DOHH2 (cell line): ENCODE measurements at regions not wholly inside any gene's neighbourhood (a gene's known extent, or its start where the extent isn't known, plus 50 kb on each side); places are given as distances from the start of the nearest gene placed in this dataset.

Experiments
- H3F3A ChIP-seq: fragments of 200-600 bp; sonication (generic), shearing (Covaris generic); 2 replicates; pipeline ENCODE4 v1.6.0; 2016; ENCODE audit warnings: antibody characterized with exemption, mild to moderate bottlenecking; ENCODE audit not compliant: control insufficient read depth, insufficient read depth
- H3K27ac ChIP-seq: fragments of 200-600 bp; sonication (generic); 2 replicates; pipeline ENCODE4 v1.5.1; 2014; ENCODE audit warnings: low read depth, mild to moderate bottlenecking, low read length, moderate library complexity
- H3K27me3 ChIP-seq: fragments of 200-600 bp; sonication (generic); 2 replicates; pipeline ENCODE4 v1.6.1; 2014; ENCODE audit warnings: mild to moderate bottlenecking, low read length, mixed read lengths; ENCODE audit not compliant: control insufficient read depth
- H3K36me3 ChIP-seq: fragments of 200-600 bp; sonication (generic); 2 replicates; pipeline ENCODE4 v1.6.1; 2014; ENCODE audit warnings: mild to moderate bottlenecking, low read length, moderate library complexity, mixed read lengths; ENCODE audit not compliant: control insufficient read depth
- H3K4me1 ChIP-seq: fragments of 200-600 bp; sonication (generic); 2 replicates; pipeline ENCODE4 v1.6.1; 2014; ENCODE audit warnings: mild to moderate bottlenecking, low read length, mixed read lengths; ENCODE audit not compliant: control insufficient read depth
- H3K4me2 ChIP-seq: fragments of 200-600 bp; sonication (generic); 2 replicates; pipeline ENCODE4 v1.6.0; 2014; ENCODE audit warnings: mild to moderate bottlenecking, low read length, moderate library complexity
- H3K4me3 ChIP-seq: fragments of 200-600 bp; sonication (generic); 2 replicates; pipeline ENCODE4 v1.5.1; 2014; ENCODE audit warnings: mild to moderate bottlenecking, low read length, mixed read lengths
- H3K79me2 ChIP-seq: fragments of 200-600 bp; sonication (generic); 2 replicates; pipeline ENCODE4 v1.6.1; 2014; ENCODE audit warnings: mild to moderate bottlenecking, low read length, mixed read lengths; ENCODE audit not compliant: control insufficient read depth
- H3K9me2 ChIP-seq: fragments of 200-600 bp; sonication (generic); replicated peaks from 2 replicates; pipeline ENCODE4 v1.6.1; 2014; ENCODE audit warnings: mild to moderate bottlenecking, low read length, mixed read lengths; ENCODE audit not compliant: control insufficient read depth
- H3K9me3 ChIP-seq: fragments of 200-600 bp; sonication (generic); 2 replicates; pipeline ENCODE4 v1.6.1; 2014; ENCODE audit warnings: antibody characterized with exemption, low read length, mixed read lengths; ENCODE audit not compliant: control insufficient read depth, insufficient read depth
- H4K20me1 ChIP-seq: fragments of 200-600 bp; sonication (generic); 2 replicates; pipeline ENCODE4 v1.6.0; 2014; ENCODE audit warnings: low read depth, mild to moderate bottlenecking, antibody characterized with exemption, low read length, moderate library complexity; ENCODE audit not compliant: control insufficient read depth, insufficient read depth
- CTCF ChIP-seq: fragments of 200-600 bp; sonication (generic); IDR thresholded peaks from one replicate; pipeline ENCODE4 v1.5.1; 2014; ENCODE audit warnings: antibody characterized with exemption, mild to moderate bottlenecking, low read depth, low read length; ENCODE audit not compliant: poor library complexity, severe bottlenecking
- EZH2phosphoT487 ChIP-seq: fragments of 200-600 bp; sonication (generic); IDR thresholded peaks from 2 replicates; pipeline ENCODE4 v1.6.1; 2017; ENCODE audit warnings: borderline replicate concordance, mild to moderate bottlenecking, antibody characterized with exemption, low read length, moderate library complexity, mixed read lengths

GRCh38 chr2:147137711-147138110, 707.1 kb upstream of the ACVR2A start:
- no peaks in the 10 kb centered on the region for H3K4me1 ChIP-seq
- H3K4me2 ChIP-seq, result no peak overlapping the region
- no peaks in the 10 kb centered on the region for H3K79me2 ChIP-seq
- H3K36me3 ChIP-seq, result no peaks in the 10 kb centered on the region
- H3K9me3 ChIP-seq, result no peaks in the 10 kb centered on the region
- no peaks in the 10 kb centered on the region for H3K9me2 ChIP-seq
- no peaks in the 10 kb centered on the region for H3K27me3 ChIP-seq
- H3K4me3 ChIP-seq, result no peak overlapping the region
- no peaks in the 10 kb centered on the region for H3F3A ChIP-seq
- no peak overlapping the region for H3K27ac ChIP-seq
- no peak for TF ChIP-seq CTCF
- no peaks in the 10 kb centered on the region for H4K20me1 ChIP-seq

GRCh38 chr2:147135376-147135775, 709.5 kb upstream of the ACVR2A start:
- no peaks in the 10 kb centered on the region for H3K4me1 ChIP-seq
- no peaks in the 10 kb centered on the region for H3F3A ChIP-seq
- no peak overlapping the region for H3K27ac ChIP-seq
- no peaks in the 10 kb centered on the region for H3K9me2 ChIP-seq
- no peaks in the 10 kb centered on the region for H4K20me1 ChIP-seq
- no peak overlapping the region for H3K4me2 ChIP-seq
- TF ChIP-seq CTCF (no peak), EZH2phosphoT487 (no peak)
- no peaks in the 10 kb centered on the region for H3K27me3 ChIP-seq
- no peaks in the 10 kb centered on the region for H3K36me3 ChIP-seq
- H3K9me3 ChIP-seq, result no peaks in the 10 kb centered on the region
- H3K4me3 ChIP-seq, result no peak overlapping the region
- H3K79me2 ChIP-seq, result no peaks in the 10 kb centered on the region

GRCh38 chr2:147133286-147133908, 711.4 kb upstream of the ACVR2A start:
- Histone ChIP-seq H3K9me2 (no peaks in the 10 kb centered on the region), H3K4me3 (no peak overlapping the region), H3K79me2 (no peaks in the 10 kb centered on the region), H3K27me3 (no peaks in the 10 kb centered on the region), H3K27ac (no peak overlapping the region), H3K4me1 (no peaks in the 10 kb centered on the region), H3K4me2 (no peak overlapping the region), H3F3A (no peaks in the 10 kb centered on the region), H3K9me3 (no peaks in the 10 kb centered on the region), H4K20me1 (no peaks in the 10 kb centered on the region), H3K36me3 (no peaks in the 10 kb centered on the region)
- TF ChIP-seq EZH2phosphoT487 (no peak), CTCF (no peak)
